GM23338 (cell line): ENCODE measurements at regions not wholly inside any gene's neighbourhood (a gene's known extent, or its start where the extent isn't known, plus 50 kb on each side); places are given as distances from the start of the nearest gene placed in this dataset.
A peak's percentile ranks its signal among the peaks of the same experiment; 100 is the strongest.

Experiments
- ATAC-seq: fragments of 200-7000 bp; cut with Tn5 transposase; 3 replicates; pipeline ENCODE4 v1.9.1; 2020
- DNase-seq: peaks from one replicate; pipeline ENCODE4 v3.0.0-alpha.2; 2015; ENCODE audit warnings: low spot score
- H2AFZ ChIP-seq: fragments of 200-600 bp; sonication (generic); 2 replicates; pipeline ENCODE4 v1.8.0; 2016; ENCODE audit warnings: antibody characterized with exemption, mild to moderate bottlenecking, moderate library complexity
- H3F3A ChIP-seq: fragments of 200-600 bp; sonication (generic); replicated peaks from 2 replicates; pipeline ENCODE4 v1.8.0; 2017; ENCODE audit warnings: antibody characterized with exemption, mixed run types, low read depth
- H3K27ac ChIP-seq: fragments of 200-600 bp; sonication (generic); 2 replicates; pipeline ENCODE4 v1.6.1; 2016; ENCODE audit warnings: low read depth
- H3K27me3 ChIP-seq: fragments of 200-600 bp; sonication (generic); 2 replicates; pipeline ENCODE4 v1.8.0; 2016; ENCODE audit warnings: mild to moderate bottlenecking, mixed run types, moderate library complexity; ENCODE audit not compliant: insufficient read depth
- H3K36me3 ChIP-seq: fragments of 200-600 bp; sonication (generic); 2 replicates; pipeline ENCODE4 v1.8.0; 2016; ENCODE audit warnings: mild to moderate bottlenecking; ENCODE audit not compliant: insufficient read depth
- H3K4me1 ChIP-seq: fragments of 200-600 bp; sonication (generic); 2 replicates; pipeline ENCODE4 v1.8.0; 2016; ENCODE audit warnings: mild to moderate bottlenecking, moderate library complexity; ENCODE audit not compliant: insufficient read depth
- H3K4me2 ChIP-seq: fragments of 200-600 bp; sonication (generic); 2 replicates; pipeline ENCODE4 v1.7.1; 2017; ENCODE audit warnings: mixed run types
- H3K4me3 ChIP-seq: fragments of 200-600 bp; sonication (generic); 2 replicates; pipeline ENCODE4 v1.6.1; 2016; ENCODE audit warnings: mixed run types
- H3K79me2 ChIP-seq: fragments of 200-600 bp; sonication (generic); replicated peaks from 2 replicates; pipeline ENCODE4 v1.8.0; 2017; ENCODE audit warnings: mild to moderate bottlenecking; ENCODE audit not compliant: insufficient read depth
- H3K9me2 ChIP-seq: fragments of 200-600 bp; sonication (generic); 2 replicates; pipeline ENCODE4 v1.8.0; 2017; ENCODE audit not compliant: insufficient read depth
- H4K20me1 ChIP-seq: fragments of 200-600 bp; sonication (generic); replicated peaks from 2 replicates; pipeline ENCODE4 v1.8.0; 2017; ENCODE audit warnings: mild to moderate bottlenecking; ENCODE audit not compliant: insufficient read depth
- H3K27ac Mint-ChIP-seq: 2 replicates; pipeline ENCODE4 v1.8.0; 2020; ENCODE audit warnings: inconsistent platforms, mild to moderate bottlenecking, moderate library complexity, mixed read lengths
- H3K27me3 Mint-ChIP-seq: 3 replicates; pipeline ENCODE4 v1.8.0; 2022; ENCODE audit warnings: low read depth, mild to moderate bottlenecking, moderate library complexity, mixed read lengths, inconsistent platforms; ENCODE audit not compliant: insufficient read depth, poor library complexity
- H3K36me3 Mint-ChIP-seq: 3 replicates; pipeline ENCODE4 v1.8.0; 2021; ENCODE audit warnings: low read depth, mild to moderate bottlenecking, inconsistent platforms, moderate library complexity, mixed read lengths
- H3K4me1 Mint-ChIP-seq: 3 replicates; pipeline ENCODE4 v1.8.0; 2020; ENCODE audit warnings: mild to moderate bottlenecking, inconsistent platforms, mixed read lengths
- H3K4me3 Mint-ChIP-seq: 3 replicates; pipeline ENCODE4 v1.8.0; 2021; ENCODE audit warnings: moderate library complexity, mild to moderate bottlenecking, inconsistent platforms, mixed read lengths
- H3K9me3 Mint-ChIP-seq: 3 replicates; pipeline ENCODE4 v1.8.0; 2020; ENCODE audit warnings: moderate library complexity, mild to moderate bottlenecking, inconsistent platforms, mixed read lengths
- CREB1 ChIP-seq: fragments of 250-450 bp; sonication (Bioruptor Pico); IDR thresholded peaks from 2 replicates; pipeline ENCODE4 v1.5.0; 2020; ENCODE audit warnings: low read depth, mild to moderate bottlenecking, moderate library complexity
- CTCF ChIP-seq, 2 experiments: fragments of 200-600 bp in 1 of 2; sonication (generic) in 1 of 2; conservative IDR thresholded peaks; 2 replicates each; pipeline versions ENCODE4 v1.5.1 to v1.6.1; 2016 to 2017; ENCODE audit warnings: antibody characterized with exemption in 2 of 2, low read depth in 2 of 2, mild to moderate bottlenecking in 2 of 2, moderate library complexity in 1 of 2
- EZH2 ChIP-seq: fragments of 200-600 bp; sonication (generic); IDR thresholded peaks from one replicate; pipeline ENCODE4 v1.8.0; 2017; ENCODE audit warnings: antibody characterized with exemption, mild to moderate bottlenecking, low read depth; ENCODE audit not compliant: unreplicated experiment
- EZH2phosphoT487 ChIP-seq: fragments of 200-600 bp; sonication (generic); IDR thresholded peaks from one replicate; pipeline ENCODE4 v1.8.1; 2018; ENCODE audit warnings: antibody characterized with exemption; ENCODE audit not compliant: unreplicated experiment
- JUNB ChIP-seq: IDR thresholded peaks from one replicate; pipeline ENCODE4 v1.6.1; 2016; ENCODE audit warnings: antibody characterized with exemption; ENCODE audit not compliant: unreplicated experiment
- NANOG ChIP-seq: IDR thresholded peaks from 2 replicates; pipeline ENCODE4 v1.6.1; 2016; ENCODE audit warnings: antibody characterized with exemption, borderline replicate concordance
- POLR2AphosphoS5 ChIP-seq: IDR thresholded peaks from 2 replicates; pipeline ENCODE4 v1.6.1; 2016; ENCODE audit warnings: antibody characterized with exemption, low read depth
- STAT1 ChIP-seq: IDR thresholded peaks from one replicate; pipeline ENCODE4 v1.6.1; 2016; ENCODE audit warnings: antibody characterized with exemption; ENCODE audit not compliant: unreplicated experiment
- ZNF331 ChIP-seq: fragments of 250-450 bp; sonication (Bioruptor Pico); IDR thresholded peaks from 2 replicates; pipeline ENCODE4 v1.5.0; 2020; ENCODE audit warnings: low read depth, mild to moderate bottlenecking, moderate library complexity
- TF ChIP-seq, protein P1 (sequence below): IDR thresholded peaks from one replicate; pipeline ENCODE4 v1.6.1; 2018; ENCODE audit warnings: antibody characterized with exemption; ENCODE audit not compliant: unreplicated experiment
- TF ChIP-seq, protein P2 (sequence below): IDR thresholded peaks from 2 replicates; pipeline ENCODE4 v1.6.1; 2016; ENCODE audit warnings: antibody characterized with exemption
- TF ChIP-seq, protein P3 (sequence below): fragments of 250-450 bp; sonication (Bioruptor Pico); IDR thresholded peaks from 2 replicates; pipeline ENCODE4 v1.5.0; 2020; ENCODE audit warnings: mild to moderate bottlenecking, moderate library complexity

GRCh38 chr1:94608852-94609530 lies 67.4 kb upstream of the F3 start:
- Mint-ChIP-seq H3K27me3 (peaks cover 12% of the 10 kb centered on the region), H3K36me3 (no peaks in the 10 kb centered on the region), H3K4me3 (no peak overlapping the region; the same call in 2 of the 3 replicates), H3K27ac (no peak overlapping the region), H3K9me3 (no peaks in the 10 kb centered on the region), H3K4me1 (peaks cover 10% of the 10 kb centered on the region)
- Histone ChIP-seq H3K4me1 (no peaks in the 10 kb centered on the region), H3K79me2 (no peaks in the 10 kb centered on the region), H3K9me2 (no peaks in the 10 kb centered on the region; the same call in 1 of the 2 replicates), H3K27me3 (no peaks in the 10 kb centered on the region), H3F3A (no peaks in the 10 kb centered on the region), H3K4me2 (no peak overlapping the region), H4K20me1 (no peaks in the 10 kb centered on the region), H3K27ac (peak overlapping the region; percentile 3; the same call in 1 of the 2 replicates), H3K4me3 (no peak overlapping the region), H3K36me3 (no peaks in the 10 kb centered on the region; the same call in 1 of the 2 replicates), H2AFZ (peak overlapping the region; percentile 78)
- ATAC-seq (no peak; the same call in 2 of the 3 replicates), DNase-seq (no peak)
- TF ChIP-seq, protein P1, sequence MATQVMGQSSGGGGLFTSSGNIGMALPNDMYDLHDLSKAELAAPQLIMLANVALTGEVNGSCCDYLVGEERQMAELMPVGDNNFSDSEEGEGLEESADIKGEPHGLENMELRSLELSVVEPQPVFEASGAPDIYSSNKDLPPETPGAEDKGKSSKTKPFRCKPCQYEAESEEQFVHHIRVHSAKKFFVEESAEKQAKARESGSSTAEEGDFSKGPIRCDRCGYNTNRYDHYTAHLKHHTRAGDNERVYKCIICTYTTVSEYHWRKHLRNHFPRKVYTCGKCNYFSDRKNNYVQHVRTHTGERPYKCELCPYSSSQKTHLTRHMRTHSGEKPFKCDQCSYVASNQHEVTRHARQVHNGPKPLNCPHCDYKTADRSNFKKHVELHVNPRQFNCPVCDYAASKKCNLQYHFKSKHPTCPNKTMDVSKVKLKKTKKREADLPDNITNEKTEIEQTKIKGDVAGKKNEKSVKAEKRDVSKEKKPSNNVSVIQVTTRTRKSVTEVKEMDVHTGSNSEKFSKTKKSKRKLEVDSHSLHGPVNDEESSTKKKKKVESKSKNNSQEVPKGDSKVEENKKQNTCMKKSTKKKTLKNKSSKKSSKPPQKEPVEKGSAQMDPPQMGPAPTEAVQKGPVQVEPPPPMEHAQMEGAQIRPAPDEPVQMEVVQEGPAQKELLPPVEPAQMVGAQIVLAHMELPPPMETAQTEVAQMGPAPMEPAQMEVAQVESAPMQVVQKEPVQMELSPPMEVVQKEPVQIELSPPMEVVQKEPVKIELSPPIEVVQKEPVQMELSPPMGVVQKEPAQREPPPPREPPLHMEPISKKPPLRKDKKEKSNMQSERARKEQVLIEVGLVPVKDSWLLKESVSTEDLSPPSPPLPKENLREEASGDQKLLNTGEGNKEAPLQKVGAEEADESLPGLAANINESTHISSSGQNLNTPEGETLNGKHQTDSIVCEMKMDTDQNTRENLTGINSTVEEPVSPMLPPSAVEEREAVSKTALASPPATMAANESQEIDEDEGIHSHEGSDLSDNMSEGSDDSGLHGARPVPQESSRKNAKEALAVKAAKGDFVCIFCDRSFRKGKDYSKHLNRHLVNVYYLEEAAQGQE: no peak
- TF ChIP-seq NANOG (no peak), EZH2phosphoT487 (no peak), EZH2 (no peak), JUNB (no peak), POLR2AphosphoS5 (no peak), STAT1 (no peak), ZNF331 (no peak), CREB1 (CRISPR knock-in tag) (no peak), CTCF (conservative IDR thresholded peaks at IDR 0.05; ENCODE audit: low read depth in 2 of 2) (no peak)
- TF ChIP-seq, protein P2, sequence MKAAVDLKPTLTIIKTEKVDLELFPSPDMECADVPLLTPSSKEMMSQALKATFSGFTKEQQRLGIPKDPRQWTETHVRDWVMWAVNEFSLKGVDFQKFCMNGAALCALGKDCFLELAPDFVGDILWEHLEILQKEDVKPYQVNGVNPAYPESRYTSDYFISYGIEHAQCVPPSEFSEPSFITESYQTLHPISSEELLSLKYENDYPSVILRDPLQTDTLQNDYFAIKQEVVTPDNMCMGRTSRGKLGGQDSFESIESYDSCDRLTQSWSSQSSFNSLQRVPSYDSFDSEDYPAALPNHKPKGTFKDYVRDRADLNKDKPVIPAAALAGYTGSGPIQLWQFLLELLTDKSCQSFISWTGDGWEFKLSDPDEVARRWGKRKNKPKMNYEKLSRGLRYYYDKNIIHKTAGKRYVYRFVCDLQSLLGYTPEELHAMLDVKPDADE: no peak
- TF ChIP-seq, protein P3, sequence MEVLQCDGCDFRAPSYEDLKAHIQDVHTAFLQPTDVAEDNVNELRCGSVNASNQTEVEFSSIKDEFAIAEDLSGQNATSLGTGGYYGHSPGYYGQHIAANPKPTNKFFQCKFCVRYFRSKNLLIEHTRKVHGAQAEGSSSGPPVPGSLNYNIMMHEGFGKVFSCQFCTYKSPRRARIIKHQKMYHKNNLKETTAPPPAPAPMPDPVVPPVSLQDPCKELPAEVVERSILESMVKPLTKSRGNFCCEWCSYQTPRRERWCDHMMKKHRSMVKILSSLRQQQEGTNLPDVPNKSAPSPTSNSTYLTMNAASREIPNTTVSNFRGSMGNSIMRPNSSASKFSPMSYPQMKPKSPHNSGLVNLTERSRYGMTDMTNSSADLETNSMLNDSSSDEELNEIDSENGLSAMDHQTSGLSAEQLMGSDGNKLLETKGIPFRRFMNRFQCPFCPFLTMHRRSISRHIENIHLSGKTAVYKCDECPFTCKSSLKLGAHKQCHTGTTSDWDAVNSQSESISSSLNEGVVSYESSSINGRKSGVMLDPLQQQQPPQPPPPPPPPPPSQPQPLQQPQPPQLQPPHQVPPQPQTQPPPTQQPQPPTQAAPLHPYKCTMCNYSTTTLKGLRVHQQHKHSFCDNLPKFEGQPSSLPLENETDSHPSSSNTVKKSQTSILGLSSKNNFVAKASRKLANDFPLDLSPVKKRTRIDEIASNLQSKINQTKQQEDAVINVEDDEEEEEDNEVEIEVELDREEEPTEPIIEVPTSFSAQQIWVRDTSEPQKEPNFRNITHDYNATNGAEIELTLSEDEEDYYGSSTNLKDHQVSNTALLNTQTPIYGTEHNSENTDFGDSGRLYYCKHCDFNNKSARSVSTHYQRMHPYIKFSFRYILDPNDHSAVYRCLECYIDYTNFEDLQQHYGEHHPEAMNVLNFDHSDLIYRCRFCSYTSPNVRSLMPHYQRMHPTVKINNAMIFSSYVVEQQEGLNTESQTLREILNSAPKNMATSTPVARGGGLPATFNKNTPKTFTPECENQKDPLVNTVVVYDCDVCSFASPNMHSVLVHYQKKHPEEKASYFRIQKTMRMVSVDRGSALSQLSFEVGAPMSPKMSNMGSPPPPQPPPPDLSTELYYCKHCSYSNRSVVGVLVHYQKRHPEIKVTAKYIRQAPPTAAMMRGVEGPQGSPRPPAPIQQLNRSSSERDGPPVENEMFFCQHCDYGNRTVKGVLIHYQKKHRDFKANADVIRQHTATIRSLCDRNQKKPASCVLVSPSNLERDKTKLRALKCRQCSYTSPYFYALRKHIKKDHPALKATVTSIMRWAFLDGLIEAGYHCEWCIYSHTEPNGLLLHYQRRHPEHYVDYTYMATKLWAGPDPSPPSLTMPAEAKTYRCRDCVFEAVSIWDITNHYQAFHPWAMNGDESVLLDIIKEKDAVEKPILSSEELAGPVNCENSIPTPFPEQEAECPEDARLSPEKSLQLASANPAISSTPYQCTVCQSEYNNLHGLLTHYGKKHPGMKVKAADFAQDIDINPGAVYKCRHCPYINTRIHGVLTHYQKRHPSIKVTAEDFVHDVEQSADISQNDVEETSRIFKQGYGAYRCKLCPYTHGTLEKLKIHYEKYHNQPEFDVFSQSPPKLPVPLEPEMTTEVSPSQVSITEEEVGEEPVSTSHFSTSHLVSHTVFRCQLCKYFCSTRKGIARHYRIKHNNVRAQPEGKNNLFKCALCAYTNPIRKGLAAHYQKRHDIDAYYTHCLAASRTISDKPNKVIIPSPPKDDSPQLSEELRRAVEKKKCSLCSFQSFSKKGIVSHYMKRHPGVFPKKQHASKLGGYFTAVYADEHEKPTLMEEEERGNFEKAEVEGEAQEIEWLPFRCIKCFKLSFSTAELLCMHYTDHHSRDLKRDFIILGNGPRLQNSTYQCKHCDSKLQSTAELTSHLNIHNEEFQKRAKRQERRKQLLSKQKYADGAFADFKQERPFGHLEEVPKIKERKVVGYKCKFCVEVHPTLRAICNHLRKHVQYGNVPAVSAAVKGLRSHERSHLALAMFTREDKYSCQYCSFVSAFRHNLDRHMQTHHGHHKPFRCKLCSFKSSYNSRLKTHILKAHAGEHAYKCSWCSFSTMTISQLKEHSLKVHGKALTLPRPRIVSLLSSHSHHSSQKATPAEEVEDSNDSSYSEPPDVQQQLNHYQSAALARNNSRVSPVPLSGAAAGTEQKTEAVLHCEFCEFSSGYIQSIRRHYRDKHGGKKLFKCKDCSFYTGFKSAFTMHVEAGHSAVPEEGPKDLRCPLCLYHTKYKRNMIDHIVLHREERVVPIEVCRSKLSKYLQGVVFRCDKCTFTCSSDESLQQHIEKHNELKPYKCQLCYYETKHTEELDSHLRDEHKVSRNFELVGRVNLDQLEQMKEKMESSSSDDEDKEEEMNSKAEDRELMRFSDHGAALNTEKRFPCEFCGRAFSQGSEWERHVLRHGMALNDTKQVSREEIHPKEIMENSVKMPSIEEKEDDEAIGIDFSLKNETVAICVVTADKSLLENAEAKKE (CRISPR knock-in tag): no peak
